ENCODE measurements at regions not wholly inside any gene's neighbourhood (a gene's known extent, or its start where the extent isn't known, plus 50 kb on each side); places are given as distances from the start of the nearest gene placed in this dataset.

DNA sequence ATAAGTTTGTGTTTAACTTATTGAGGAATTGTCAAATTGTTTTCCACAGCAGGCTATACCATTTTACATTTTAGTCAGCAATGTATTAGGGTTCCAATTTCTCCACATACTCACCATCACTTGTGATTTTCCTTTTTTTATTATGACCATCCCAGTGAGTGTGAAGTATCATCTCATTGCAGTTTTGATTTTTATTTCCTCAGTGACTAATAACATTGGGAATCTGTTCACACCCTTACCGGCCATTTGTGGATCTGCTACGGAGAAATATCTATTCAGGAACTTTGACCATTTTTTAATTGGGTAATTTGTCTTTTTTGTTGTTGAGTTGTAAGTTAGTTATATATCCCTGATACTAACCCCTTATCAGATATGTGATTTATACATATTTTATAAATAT lies 54.8 kb upstream of the LMCD1 start:
- no peak for DNase-seq (ENCODE audit: low read depth)
- no peak for TF ChIP-seq CTCF (IDR thresholded peaks at IDR 0.05; ENCODE audit: control insufficient read depth, extremely low read depth, insufficient read depth)
- no peak overlapping the region for H3K4me3 ChIP-seq (ENCODE audit: low read depth, low read length)

GRCh38 chr3:8450618-8451017 lies 51.0 kb upstream of the LMCD1 start:
- no peak for TF ChIP-seq CTCF (IDR thresholded peaks at IDR 0.05; ENCODE audit: control insufficient read depth, extremely low read depth, insufficient read depth)
- H3K4me3 ChIP-seq (ENCODE audit: low read depth, low read length) = no peak overlapping the region
- DNase-seq (ENCODE audit: low read depth) = no peak

GRCh38 chr3:8451696-8452095 lies 49.9 kb upstream of the LMCD1 start:
- no peak overlapping the region for H3K4me3 ChIP-seq (ENCODE audit: low read depth, low read length)
- no peak for TF ChIP-seq CTCF (IDR thresholded peaks at IDR 0.05; ENCODE audit: control insufficient read depth, extremely low read depth, insufficient read depth)
- no peak for DNase-seq (ENCODE audit: low read depth)

All from LNCaP clone FGC (cell line).